ENCODE measurements at regions not wholly inside any gene's neighbourhood (a gene's known extent, or its start where the extent isn't known, plus 50 kb on each side); places are given as distances from the start of the nearest gene placed in this dataset.

DNA sequence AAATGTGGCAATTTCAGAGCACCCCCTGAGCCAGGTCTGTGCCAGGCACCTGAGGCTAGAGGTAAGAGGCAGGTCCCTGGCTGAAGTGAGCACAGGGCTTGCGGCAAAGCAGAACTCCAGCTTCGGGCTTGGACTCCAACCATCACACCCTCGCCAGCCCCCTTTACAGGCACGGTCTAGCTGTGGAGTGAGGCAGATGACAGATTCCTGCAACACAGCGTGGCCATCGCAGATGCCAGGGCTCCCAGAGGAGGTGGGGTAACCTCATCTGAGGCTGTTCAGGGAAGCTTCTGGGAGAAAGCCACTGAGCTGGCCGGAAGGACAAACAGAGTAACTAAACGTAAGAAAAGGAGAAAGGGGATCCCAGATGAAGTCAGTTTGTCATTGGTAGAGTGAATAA, 55.6 kb upstream of the CASZ1 start:
- Histone ChIP-seq H3K4me1 (ENCODE audit: control insufficient read depth in 4 of 4, insufficient read depth in 4 of 4, low read length in 3 of 4) (peaks cover 0 to 11% (median 7%) of the 10 kb centered on the region in 4 donors), H3K27ac (ENCODE audit: low read depth in 1 of 2, low read length in 2 of 2) (no peak overlapping the region), H3K4me3 (ENCODE audit: low read depth in 1 of 3, low read length in 3 of 3) (no peak overlapping the region), H3K9me3 (ENCODE audit: control insufficient read depth in 4 of 4, low read length in 3 of 4) (no peaks in the 10 kb centered on the region), H3K36me3 (ENCODE audit: control insufficient read depth in 4 of 4, insufficient read depth in 3 of 4, low read depth in 1 of 4, low read length in 3 of 4) (no peaks in the 10 kb centered on the region), H3K9ac (ENCODE audit: low read depth in 1 of 2, low read length in 2 of 2) (no peak overlapping the region), H3K27me3 (ENCODE audit: control insufficient read depth in 4 of 4, insufficient read depth in 4 of 4, low read length in 3 of 4) (no peaks in the 10 kb centered on the region)
- no peak for DNase-seq (ENCODE audit: low spot score)
- 90% methylated on average over 8 of the region's 8 CpGs for WGBS
- no peak for TF ChIP-seq EGR1 (IDR thresholded peaks at IDR 0.05; ENCODE audit: low read depth in 2 of 2)
- TF ChIP-seq, protein P1, sequence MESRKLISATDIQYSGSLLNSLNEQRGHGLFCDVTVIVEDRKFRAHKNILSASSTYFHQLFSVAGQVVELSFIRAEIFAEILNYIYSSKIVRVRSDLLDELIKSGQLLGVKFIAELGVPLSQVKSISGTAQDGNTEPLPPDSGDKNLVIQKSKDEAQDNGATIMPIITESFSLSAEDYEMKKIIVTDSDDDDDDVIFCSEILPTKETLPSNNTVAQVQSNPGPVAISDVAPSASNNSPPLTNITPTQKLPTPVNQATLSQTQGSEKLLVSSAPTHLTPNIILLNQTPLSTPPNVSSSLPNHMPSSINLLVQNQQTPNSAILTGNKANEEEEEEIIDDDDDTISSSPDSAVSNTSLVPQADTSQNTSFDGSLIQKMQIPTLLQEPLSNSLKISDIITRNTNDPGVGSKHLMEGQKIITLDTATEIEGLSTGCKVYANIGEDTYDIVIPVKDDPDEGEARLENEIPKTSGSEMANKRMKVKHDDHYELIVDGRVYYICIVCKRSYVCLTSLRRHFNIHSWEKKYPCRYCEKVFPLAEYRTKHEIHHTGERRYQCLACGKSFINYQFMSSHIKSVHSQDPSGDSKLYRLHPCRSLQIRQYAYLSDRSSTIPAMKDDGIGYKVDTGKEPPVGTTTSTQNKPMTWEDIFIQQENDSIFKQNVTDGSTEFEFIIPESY (IDR thresholded peaks at IDR 0.05) = no peak
- no peak for TF ChIP-seq FOXA2 (IDR thresholded peaks at IDR 0.05)
- TF ChIP-seq, protein P2, sequence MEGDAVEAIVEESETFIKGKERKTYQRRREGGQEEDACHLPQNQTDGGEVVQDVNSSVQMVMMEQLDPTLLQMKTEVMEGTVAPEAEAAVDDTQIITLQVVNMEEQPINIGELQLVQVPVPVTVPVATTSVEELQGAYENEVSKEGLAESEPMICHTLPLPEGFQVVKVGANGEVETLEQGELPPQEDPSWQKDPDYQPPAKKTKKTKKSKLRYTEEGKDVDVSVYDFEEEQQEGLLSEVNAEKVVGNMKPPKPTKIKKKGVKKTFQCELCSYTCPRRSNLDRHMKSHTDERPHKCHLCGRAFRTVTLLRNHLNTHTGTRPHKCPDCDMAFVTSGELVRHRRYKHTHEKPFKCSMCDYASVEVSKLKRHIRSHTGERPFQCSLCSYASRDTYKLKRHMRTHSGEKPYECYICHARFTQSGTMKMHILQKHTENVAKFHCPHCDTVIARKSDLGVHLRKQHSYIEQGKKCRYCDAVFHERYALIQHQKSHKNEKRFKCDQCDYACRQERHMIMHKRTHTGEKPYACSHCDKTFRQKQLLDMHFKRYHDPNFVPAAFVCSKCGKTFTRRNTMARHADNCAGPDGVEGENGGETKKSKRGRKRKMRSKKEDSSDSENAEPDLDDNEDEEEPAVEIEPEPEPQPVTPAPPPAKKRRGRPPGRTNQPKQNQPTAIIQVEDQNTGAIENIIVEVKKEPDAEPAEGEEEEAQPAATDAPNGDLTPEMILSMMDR (IDR thresholded peaks at IDR 0.05; ENCODE audit: low read depth, low read length, missing input control) = no peak
- TF ChIP-seq, protein P3, sequence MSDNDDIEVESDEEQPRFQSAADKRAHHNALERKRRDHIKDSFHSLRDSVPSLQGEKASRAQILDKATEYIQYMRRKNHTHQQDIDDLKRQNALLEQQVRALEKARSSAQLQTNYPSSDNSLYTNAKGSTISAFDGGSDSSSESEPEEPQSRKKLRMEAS (IDR thresholded peaks at IDR 0.05) = no peak
- no peak for TF ChIP-seq SP1 (IDR thresholded peaks at IDR 0.05)
- TF ChIP-seq RAD21 (IDR thresholded peaks at IDR 0.05) = no peak
- no peak for TF ChIP-seq RXRA (IDR thresholded peaks at IDR 0.05)
- no peak for TF ChIP-seq FOXA1 (IDR thresholded peaks at IDR 0.05)
- no peak for TF ChIP-seq HNF4G (IDR thresholded peaks at IDR 0.05)
- TF ChIP-seq YY1 (IDR thresholded peaks at IDR 0.05) = no peak
- TF ChIP-seq, protein P4, sequence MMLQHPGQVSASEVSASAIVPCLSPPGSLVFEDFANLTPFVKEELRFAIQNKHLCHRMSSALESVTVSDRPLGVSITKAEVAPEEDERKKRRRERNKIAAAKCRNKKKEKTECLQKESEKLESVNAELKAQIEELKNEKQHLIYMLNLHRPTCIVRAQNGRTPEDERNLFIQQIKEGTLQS (IDR thresholded peaks at IDR 0.05) = no peak
- no peak for TF ChIP-seq NR2F2 (IDR thresholded peaks at IDR 0.05)
- no peak for TF ChIP-seq GABPA (IDR thresholded peaks at IDR 0.05 in 1 of 2, conservative IDR thresholded peaks at IDR 0.05 in 1 of 2)
- TF ChIP-seq JUND (IDR thresholded peaks at IDR 0.05) = no peak
- TF ChIP-seq TAF1 (conservative IDR thresholded peaks at IDR 0.05) = no peak
- TF ChIP-seq, protein P5, sequence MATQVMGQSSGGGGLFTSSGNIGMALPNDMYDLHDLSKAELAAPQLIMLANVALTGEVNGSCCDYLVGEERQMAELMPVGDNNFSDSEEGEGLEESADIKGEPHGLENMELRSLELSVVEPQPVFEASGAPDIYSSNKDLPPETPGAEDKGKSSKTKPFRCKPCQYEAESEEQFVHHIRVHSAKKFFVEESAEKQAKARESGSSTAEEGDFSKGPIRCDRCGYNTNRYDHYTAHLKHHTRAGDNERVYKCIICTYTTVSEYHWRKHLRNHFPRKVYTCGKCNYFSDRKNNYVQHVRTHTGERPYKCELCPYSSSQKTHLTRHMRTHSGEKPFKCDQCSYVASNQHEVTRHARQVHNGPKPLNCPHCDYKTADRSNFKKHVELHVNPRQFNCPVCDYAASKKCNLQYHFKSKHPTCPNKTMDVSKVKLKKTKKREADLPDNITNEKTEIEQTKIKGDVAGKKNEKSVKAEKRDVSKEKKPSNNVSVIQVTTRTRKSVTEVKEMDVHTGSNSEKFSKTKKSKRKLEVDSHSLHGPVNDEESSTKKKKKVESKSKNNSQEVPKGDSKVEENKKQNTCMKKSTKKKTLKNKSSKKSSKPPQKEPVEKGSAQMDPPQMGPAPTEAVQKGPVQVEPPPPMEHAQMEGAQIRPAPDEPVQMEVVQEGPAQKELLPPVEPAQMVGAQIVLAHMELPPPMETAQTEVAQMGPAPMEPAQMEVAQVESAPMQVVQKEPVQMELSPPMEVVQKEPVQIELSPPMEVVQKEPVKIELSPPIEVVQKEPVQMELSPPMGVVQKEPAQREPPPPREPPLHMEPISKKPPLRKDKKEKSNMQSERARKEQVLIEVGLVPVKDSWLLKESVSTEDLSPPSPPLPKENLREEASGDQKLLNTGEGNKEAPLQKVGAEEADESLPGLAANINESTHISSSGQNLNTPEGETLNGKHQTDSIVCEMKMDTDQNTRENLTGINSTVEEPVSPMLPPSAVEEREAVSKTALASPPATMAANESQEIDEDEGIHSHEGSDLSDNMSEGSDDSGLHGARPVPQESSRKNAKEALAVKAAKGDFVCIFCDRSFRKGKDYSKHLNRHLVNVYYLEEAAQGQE (IDR thresholded peaks at IDR 0.05) = no peak
- no peak for TF ChIP-seq HNF4A (conservative IDR thresholded peaks at IDR 0.05)
